NB4 (cell line): ENCODE measurements at regions not wholly inside any gene's neighbourhood (a gene's known extent, or its start where the extent isn't known, plus 50 kb on each side); places are given as distances from the start of the nearest gene placed in this dataset.

ENCODE experiments used
- MAX ChIP-seq: IDR thresholded peaks from 2 replicates; pipeline ENCODE4 v1.6.1; 2011; ENCODE audit warnings: low read depth, low read length
- MYC ChIP-seq: IDR thresholded peaks from 2 replicates; pipeline ENCODE4 v1.6.1; 2011; ENCODE audit warnings: low read depth, low read length
- POLR2A ChIP-seq: IDR thresholded peaks from 2 replicates; pipeline ENCODE4 v1.6.1; 2011; ENCODE audit warnings: mild to moderate bottlenecking; ENCODE audit not compliant: insufficient read length; ENCODE audit errors: extremely low read depth
- TF ChIP-seq, protein P1 (sequence below): IDR thresholded peaks from one replicate; pipeline ENCODE4 v1.5.1; 2012; ENCODE audit warnings: low read depth, low read length

DNA sequence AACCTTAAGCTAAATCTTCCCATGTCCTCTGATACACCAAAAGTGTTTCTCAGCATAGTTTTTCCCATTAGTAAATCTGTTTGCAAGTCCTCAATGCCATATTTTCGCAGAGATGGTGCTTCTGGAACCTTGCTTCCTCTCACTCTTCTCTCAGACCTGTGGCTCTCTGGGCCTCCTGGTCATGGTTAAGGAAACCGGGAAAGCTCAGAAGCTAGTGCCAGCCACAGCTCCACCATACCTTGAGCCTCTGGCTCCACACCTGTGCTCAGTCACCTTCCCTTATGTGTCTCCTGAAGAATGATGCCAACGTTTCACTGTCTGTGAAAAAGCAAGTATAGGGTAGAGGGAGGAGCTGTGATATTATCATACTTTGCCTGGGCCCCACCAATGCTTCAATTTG lies 149.6 kb downstream of the CYP26A1 start:
- TF ChIP-seq, protein P1, sequence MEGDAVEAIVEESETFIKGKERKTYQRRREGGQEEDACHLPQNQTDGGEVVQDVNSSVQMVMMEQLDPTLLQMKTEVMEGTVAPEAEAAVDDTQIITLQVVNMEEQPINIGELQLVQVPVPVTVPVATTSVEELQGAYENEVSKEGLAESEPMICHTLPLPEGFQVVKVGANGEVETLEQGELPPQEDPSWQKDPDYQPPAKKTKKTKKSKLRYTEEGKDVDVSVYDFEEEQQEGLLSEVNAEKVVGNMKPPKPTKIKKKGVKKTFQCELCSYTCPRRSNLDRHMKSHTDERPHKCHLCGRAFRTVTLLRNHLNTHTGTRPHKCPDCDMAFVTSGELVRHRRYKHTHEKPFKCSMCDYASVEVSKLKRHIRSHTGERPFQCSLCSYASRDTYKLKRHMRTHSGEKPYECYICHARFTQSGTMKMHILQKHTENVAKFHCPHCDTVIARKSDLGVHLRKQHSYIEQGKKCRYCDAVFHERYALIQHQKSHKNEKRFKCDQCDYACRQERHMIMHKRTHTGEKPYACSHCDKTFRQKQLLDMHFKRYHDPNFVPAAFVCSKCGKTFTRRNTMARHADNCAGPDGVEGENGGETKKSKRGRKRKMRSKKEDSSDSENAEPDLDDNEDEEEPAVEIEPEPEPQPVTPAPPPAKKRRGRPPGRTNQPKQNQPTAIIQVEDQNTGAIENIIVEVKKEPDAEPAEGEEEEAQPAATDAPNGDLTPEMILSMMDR: no peak
- TF ChIP-seq POLR2A: no peak
- no peak for TF ChIP-seq MAX
- no peak for TF ChIP-seq MYC
